ENCODE measurements at regions not wholly inside any gene's neighbourhood (a gene's known extent, or its start where the extent isn't known, plus 50 kb on each side); places are given as distances from the start of the nearest gene placed in this dataset.

DNA sequence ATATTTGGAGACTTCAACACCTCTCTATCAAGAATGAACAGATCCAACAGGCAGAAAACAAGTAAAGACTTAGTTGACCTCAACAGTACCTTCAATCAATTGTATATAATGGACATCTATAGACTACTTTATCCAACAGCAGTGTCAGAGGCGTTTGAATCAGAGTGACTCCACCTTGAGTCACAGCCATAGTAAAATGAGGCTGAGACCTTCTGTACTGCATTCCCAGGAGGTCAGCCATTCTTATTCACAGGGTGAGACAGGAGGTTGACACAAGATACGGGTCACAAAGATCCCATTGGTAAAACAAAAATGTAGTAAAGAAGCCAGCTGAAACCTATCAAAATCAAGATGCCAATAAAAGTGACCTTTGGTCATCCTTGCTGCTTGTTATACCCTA is 299.8 kb downstream of the CNTN3 start:
- H3K4me3 ChIP-seq: no peak overlapping the region
- no peak overlapping the region for H3K27ac ChIP-seq
- ATAC-seq (ENCODE audit: low FRiP score in 2 of 2) (no peak), DNase-seq (no peak)
- no peaks in the 10 kb centered on the region for H3K9me3 ChIP-seq
- TF ChIP-seq POLR2AphosphoS5 (IDR thresholded peaks at IDR 0.05): no peak
- no peak for TF ChIP-seq EP300 (IDR thresholded peaks at IDR 0.05)
- TF ChIP-seq POLR2A (IDR thresholded peaks at IDR 0.05): no peak
- TF ChIP-seq CTCF (IDR thresholded peaks at IDR 0.05): no peak
- no peaks in the 10 kb centered on the region for H3K4me1 ChIP-seq
- H3K36me3 ChIP-seq: no peaks in the 10 kb centered on the region
- no peaks in the 10 kb centered on the region for H3K27me3 ChIP-seq
- WGBS, 2 donors: 66 to 71% methylated on average over 2 of the region's 2 CpGs

GRCh38 chr3:74309716-74310115 is 304.7 kb downstream of the CNTN3 start:
- no peaks in the 10 kb centered on the region for H3K36me3 ChIP-seq
- H3K4me3 ChIP-seq: no peak overlapping the region
- TF ChIP-seq CTCF (IDR thresholded peaks at IDR 0.05): no peak
- no peak for TF ChIP-seq EP300 (IDR thresholded peaks at IDR 0.05)
- TF ChIP-seq POLR2AphosphoS5 (IDR thresholded peaks at IDR 0.05): no peak
- no peak for TF ChIP-seq POLR2A (IDR thresholded peaks at IDR 0.05)
- H3K27ac ChIP-seq: no peak overlapping the region
- no peaks in the 10 kb centered on the region for H3K27me3 ChIP-seq
- 86 to 92% methylated on average over 1 of the region's 1 CpG for WGBS, 2 donors
- no peaks in the 10 kb centered on the region for H3K4me1 ChIP-seq
- no peak for ATAC-seq (ENCODE audit: low FRiP score in 2 of 2)
- no peak for DNase-seq
- no peaks in the 10 kb centered on the region for H3K9me3 ChIP-seq

DNA sequence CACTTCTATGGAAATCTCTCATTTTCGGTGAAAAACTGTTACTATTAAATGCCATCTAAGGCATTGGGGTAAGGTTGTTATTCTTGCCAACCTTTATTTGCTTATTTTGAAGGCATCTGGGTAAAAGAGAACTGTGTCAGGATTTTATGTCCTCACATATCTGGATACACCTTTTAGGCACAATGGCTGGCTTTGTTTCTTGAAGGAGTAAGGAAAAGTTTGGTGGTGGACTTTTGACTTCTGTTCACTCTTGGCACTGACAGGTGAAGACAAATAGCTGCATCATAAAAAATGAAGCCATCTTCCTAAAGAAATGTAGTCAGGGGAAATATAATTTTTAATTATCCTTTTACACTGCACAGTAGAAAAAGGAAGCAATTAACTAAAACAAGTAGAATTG is 310.0 kb downstream of the CNTN3 start:
- Histone ChIP-seq H3K4me3 (no peak overlapping the region), H3K9me3 (no peaks in the 10 kb centered on the region), H3K4me1 (no peaks in the 10 kb centered on the region), H3K27me3 (no peaks in the 10 kb centered on the region), H3K36me3 (no peaks in the 10 kb centered on the region), H3K27ac (no peak overlapping the region)
- TF ChIP-seq CTCF (IDR thresholded peaks at IDR 0.05): no peak
- no peak for TF ChIP-seq POLR2A (IDR thresholded peaks at IDR 0.05)
- TF ChIP-seq POLR2AphosphoS5 (IDR thresholded peaks at IDR 0.05): no peak
- no peak for TF ChIP-seq EP300 (IDR thresholded peaks at IDR 0.05)
- no peak for DNase-seq
- WGBS, 2 donors: 88 to 89% methylated on average over 1 of the region's 1 CpG
- no peak for ATAC-seq (ENCODE audit: low FRiP score in 2 of 2)

- DNase-seq: no peak
Observed at GRCh38 chr3:74303711-74304110, 310.7 kb downstream of the CNTN3 start.

More at GRCh38 chr3:74303711-74304110, 310.7 kb downstream of the CNTN3 start:
- H3K27me3 ChIP-seq: no peaks in the 10 kb centered on the region
- ATAC-seq (ENCODE audit: low FRiP score in 2 of 2): no peak
- TF ChIP-seq EP300 (IDR thresholded peaks at IDR 0.05) (no peak), POLR2AphosphoS5 (IDR thresholded peaks at IDR 0.05) (no peak), CTCF (IDR thresholded peaks at IDR 0.05) (no peak), POLR2A (IDR thresholded peaks at IDR 0.05) (no peak)
- no peak overlapping the region for H3K4me3 ChIP-seq
- H3K9me3 ChIP-seq: no peaks in the 10 kb centered on the region
- WGBS, 2 donors: 69 to 82% methylated on average over 2 of the region's 2 CpGs
- H3K27ac ChIP-seq: no peak overlapping the region
- no peaks in the 10 kb centered on the region for H3K36me3 ChIP-seq
- no peaks in the 10 kb centered on the region for H3K4me1 ChIP-seq

Data from upper lobe of left lung (tissue), 6 donors.